ENCODE measurements at regions not wholly inside any gene's neighbourhood (a gene's known extent, or its start where the extent isn't known, plus 50 kb on each side); places are given as distances from the start of the nearest gene placed in this dataset.
"Not testable (repeated sequence)": the region's sequence is repeated elsewhere in the genome, so short reads cannot be mapped to it uniquely, and the experiment has no call there.

DNA sequence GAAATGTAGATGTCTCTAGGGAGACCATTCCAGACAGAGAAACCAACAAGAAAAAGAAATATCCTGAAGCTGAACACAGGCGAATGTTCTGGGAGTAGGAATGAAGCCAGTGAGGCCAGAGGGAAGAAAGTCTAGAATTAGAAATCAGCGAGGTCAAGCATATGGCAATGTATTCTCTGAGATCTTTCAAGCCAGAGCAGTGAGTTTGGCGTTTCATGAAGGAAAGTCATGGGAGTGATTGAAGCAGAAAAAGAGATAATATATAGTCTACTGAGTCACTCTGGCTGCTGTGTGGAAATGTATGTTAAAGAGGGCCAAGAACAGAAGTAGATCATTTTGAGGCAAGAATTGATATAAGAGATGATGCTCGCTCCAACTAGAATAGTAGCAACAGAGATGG lies 576.0 kb downstream of the PCDH17 start:
- DNase-seq = no peak

DNA sequence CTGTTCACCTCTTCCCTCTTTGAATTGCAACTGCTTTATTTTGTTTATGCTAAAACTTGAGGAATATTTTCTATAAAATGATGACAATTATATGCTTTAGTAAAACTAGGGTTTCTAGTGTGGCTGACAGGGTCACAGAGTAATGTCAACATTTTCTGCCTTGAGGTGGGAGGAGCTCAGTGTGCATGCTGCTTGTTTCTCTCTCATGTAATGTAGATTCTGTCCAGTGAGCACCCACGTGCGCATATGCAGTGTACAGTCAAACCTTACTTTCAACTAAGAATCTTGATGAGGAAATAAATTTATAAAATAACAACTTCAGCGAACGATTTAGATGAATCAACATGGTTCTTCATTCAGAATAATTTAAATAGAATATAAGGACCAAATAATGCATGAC lies 603.9 kb downstream of the PCDH17 start:
- DNase-seq = no peak

GRCh38 chr13:58238972-58239773 lies 607.6 kb downstream of the PCDH17 start:
- no peak for DNase-seq

- no peak for DNase-seq
These were observed 608.3 kb downstream of the PCDH17 start for GRCh38 chr13:58239774-58240268.

DNA sequence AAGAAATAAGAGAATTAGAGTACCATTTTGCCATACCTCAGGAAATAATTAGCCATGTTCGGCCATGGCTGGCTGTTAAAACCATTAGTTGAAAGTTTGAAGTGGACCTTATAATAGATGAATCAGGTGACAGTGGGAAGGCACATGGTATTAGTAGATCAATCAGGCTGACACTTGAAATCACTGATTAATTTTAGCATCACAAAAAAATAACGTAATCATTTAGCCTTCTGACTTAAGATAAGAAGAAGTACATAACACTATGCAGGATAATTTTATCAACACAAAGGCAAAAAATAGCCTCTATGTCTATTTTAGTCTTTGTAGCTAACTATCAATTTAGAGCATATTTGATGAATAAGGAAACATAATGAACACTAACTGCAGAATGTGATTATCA lies 615.5 kb downstream of the PCDH17 start:
- DNase-seq = no peak

GRCh38 chr13:58254943-58255342 lies 623.4 kb downstream of the PCDH17 start:
- DNase-seq = no peak

DNA sequence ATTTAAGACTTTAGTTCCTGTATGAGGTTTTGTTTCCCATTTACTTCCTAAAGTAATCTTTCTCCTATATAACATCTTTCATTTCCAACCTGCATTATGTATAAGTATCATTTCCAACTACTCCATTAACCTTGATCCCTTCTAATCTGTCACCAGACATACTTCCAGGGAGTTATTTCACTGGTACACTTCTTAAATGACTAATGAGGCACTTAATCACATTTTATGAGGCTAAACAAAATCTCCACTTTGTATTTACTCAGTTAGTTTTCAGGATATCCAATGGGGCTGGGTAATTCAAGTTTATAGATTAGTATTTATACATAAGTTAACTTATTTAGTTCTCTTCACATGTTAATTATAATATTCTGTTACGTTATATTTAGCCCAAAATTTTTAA lies 634.7 kb downstream of the PCDH17 start:
- DNase-seq = no peak

GRCh38 chr13:58298556-58299135 lies 667.1 kb downstream of the PCDH17 start:
- no peak for DNase-seq

GRCh38 chr13:58300224-58300623 lies 668.7 kb downstream of the PCDH17 start:
- DNase-seq = no peak

- no peak for DNase-seq
These were observed 669.6 kb downstream of the PCDH17 start for GRCh38 chr13:58300974-58301681.

- no peak for DNase-seq
These were observed 670.8 kb downstream of the PCDH17 start for GRCh38 chr13:58302349-58302748.

DNA sequence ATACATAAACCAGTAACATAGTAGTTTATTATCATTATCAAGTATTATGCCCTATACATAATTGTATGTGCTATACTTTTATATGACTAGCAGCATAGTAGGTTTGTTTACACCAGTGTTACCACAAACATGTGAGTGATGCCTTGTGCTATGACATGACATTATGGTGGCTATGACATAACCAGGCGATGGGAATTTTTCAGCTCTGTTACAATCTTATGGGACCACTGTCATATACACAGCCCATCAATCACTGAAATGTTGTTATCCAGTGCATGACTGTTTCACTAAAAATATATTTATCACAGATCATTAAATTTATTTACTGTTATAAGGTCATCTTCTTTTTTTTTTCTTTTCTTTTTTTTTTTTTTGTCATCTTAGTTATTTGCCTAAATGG lies 674.5 kb downstream of the PCDH17 start:
- no peak for DNase-seq

GRCh38 chr13:58313219-58313618 lies 681.7 kb downstream of the PCDH17 start:
- no peak for DNase-seq

GRCh38 chr13:58318495-58319167 lies 687.1 kb downstream of the PCDH17 start:
- no peak for DNase-seq

DNA sequence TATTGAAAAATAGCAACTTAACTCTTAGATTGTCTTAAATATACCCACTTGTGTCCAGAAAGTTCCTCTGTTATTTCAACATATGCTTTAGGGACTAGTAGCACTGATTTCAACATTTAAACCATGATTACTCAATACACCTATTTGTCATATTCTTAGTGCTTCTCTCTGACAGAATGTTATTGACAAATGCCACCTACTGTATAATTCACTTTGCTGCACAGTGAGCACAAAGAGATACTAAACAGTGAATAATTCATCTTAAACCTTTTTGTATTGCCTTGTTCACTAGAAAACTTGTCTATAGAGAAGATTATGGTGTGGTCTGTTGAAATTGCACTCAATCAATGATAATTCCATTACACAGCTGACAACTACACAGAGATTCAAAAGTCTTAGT lies 692.6 kb downstream of the PCDH17 start:
- DNase-seq = no peak

DNA sequence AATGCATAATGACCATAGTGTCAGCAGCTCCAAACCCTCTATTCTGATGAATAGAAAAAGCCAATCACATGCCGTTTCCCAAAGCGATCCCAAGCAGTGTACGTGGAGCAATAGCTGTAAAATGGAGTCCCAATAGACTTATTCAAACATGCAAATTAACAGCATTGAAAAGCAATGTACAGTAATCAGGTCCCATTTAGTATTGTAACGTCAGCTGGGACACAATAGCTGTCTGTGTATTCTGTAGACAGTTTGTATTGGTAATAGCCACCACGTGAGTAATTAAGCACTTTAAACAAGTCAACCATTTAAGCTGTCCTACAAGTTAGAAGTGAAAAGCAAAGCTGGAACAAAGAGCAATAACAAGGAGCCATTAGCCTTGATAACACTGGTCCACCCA lies 698.2 kb downstream of the PCDH17 start:
- DNase-seq = no peak

DNA sequence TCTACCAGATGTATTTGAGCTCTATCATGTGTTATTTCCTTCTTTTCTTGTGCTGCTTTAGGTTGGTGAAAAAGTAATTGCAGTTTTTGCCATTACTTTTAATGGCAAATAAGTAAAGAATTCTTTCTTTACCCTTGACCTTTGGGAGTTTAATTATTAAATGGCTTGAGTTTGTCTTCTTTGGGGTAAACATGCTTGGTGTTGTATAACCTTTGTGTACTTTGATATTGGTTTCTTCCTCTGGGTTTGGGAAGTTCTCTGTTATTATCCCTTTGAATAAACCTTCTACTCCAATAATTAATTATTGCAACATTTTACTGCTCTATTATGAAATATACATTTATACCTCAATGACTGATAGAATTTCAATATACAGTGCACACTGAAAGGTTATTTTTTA lies 709.4 kb downstream of the PCDH17 start:
- no peak for DNase-seq

- no peak for DNase-seq
These were observed 709.8 kb downstream of the PCDH17 start for GRCh38 chr13:58341318-58341717.

DNA sequence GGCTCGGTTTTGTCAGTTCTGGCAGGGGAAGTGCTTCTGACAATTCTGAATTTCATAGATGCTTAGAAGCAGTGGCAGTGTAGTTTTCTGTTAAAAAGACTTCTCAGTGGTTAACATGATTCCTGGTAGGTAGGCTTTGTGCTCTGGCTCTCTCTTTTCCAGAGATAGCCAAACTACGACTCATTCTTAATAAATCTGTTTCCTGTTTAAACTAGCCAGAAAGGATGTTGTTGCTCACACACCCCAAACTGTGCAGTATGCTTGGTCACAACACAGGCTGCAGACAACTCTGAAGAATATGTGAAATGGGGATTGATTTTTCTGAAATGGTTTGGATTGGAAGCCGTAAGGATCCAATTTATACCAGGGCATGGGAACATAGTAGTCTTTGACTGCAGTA lies 711.5 kb downstream of the PCDH17 start:
- no peak for DNase-seq

- not testable (repeated sequence) for DNase-seq
These were observed 720.6 kb downstream of the PCDH17 start for GRCh38 chr13:58352100-58352499.

- no peak for DNase-seq
These were observed 738.4 kb downstream of the PCDH17 start for GRCh38 chr13:58369936-58370335.

GRCh38 chr13:58376349-58376748 lies 744.8 kb downstream of the PCDH17 start:
- DNase-seq = no peak

- no peak for DNase-seq
These were observed 745.2 kb downstream of the PCDH17 start for GRCh38 chr13:58376775-58377174.

All from CD4-positive, alpha-beta T cell treated with Interleukin-17A for 4 hours (primary cell).